SH-SY5Y (cell line): ENCODE measurements at regions not wholly inside any gene's neighbourhood (a gene's known extent, or its start where the extent isn't known, plus 50 kb on each side); places are given as distances from the start of the nearest gene placed in this dataset.

Experiments used
- GATA2 ChIP-seq: IDR thresholded peaks from 2 replicates; pipeline ENCODE4 v1.6.1; 2011; ENCODE audit warnings: mild to moderate bottlenecking, low read depth, low read length
- GATA3 ChIP-seq: IDR thresholded peaks from 2 replicates; pipeline ENCODE4 v1.6.1; 2011; ENCODE audit warnings: low read depth, mild to moderate bottlenecking, low read length, moderate library complexity

DNA sequence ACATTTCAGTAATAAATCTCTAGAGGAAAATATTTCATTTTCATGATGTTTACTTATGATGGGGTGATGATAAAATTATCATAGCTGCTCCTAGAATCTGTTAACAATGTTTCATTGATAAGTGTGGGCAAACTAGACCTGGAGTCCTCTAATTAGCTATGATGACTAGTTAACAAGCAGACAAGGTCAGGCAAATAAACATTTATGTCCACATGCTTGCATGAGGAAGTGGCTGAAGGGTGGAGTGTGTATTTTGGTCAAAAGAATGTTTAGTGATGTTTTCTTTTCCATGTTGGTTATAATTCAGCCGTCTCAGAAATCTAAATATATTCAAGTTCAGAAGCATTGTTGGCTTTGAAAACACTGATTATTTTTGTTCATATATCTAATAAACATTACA is 99.9 kb upstream of the FN1 start:
- TF ChIP-seq GATA2 (no peak), GATA3 (no peak)
